A549 (cell line): ENCODE measurements at regions not wholly inside any gene's neighbourhood (a gene's known extent, or its start where the extent isn't known, plus 50 kb on each side); places are given as distances from the start of the nearest gene placed in this dataset.

Experiments
- BCL3 ChIP-seq: fragments of >200 bp; sonication (Bioruptor Twin); formaldehyde crosslinking; IDR thresholded peaks from 3 replicates; pipeline ENCODE4 v1.6.1; 2016
- CEBPB ChIP-seq, 2 experiments: fragments of >200 bp in 1 of 2; sonication (Bioruptor Twin) in 1 of 2; formaldehyde crosslinking in 1 of 2; IDR thresholded peaks; 2 replicates each; pipeline ENCODE4 v1.6.1; 2012 to 2016
- CHD2 ChIP-seq: fragments of 150-350 bp; IDR thresholded peaks from 2 replicates; pipeline ENCODE4 v1.6.1; 2014; ENCODE audit warnings: low read length; ENCODE audit not compliant: partially characterized antibody
- CHD4 ChIP-seq: fragments of 200-600 bp; sonication (generic); IDR thresholded peaks from 2 replicates; pipeline ENCODE4 v1.6.1; 2016; ENCODE audit warnings: antibody characterized with exemption, mild to moderate bottlenecking, borderline replicate concordance
- CTCF ChIP-seq: fragments of >200 bp; sonication (Bioruptor Twin); formaldehyde crosslinking; IDR thresholded peaks from 3 replicates; pipeline ENCODE4 v1.5.1; 2016
- E2F6 ChIP-seq: IDR thresholded peaks from 2 replicates; pipeline ENCODE4 v1.6.1; 2012; ENCODE audit warnings: low read depth, borderline replicate concordance
- HDAC2 ChIP-seq: fragments of 200-600 bp; sonication (generic); IDR thresholded peaks from 2 replicates; pipeline ENCODE4 v1.6.1; 2016
- HOXA7 ChIP-seq: fragments of 250-450 bp; sonication (Bioruptor Pico); IDR thresholded peaks from 2 replicates; pipeline ENCODE4 v1.5.0; 2020; ENCODE audit warnings: mild to moderate bottlenecking, moderate library complexity
- JUN ChIP-seq, 2 experiments: fragments of >200 bp; sonication (Bioruptor Twin); formaldehyde crosslinking; IDR thresholded peaks; 2 replicates in 1 of 2; 3 replicates in 1 of 2; pipeline ENCODE4 v1.6.1; 2016 to 2017
- MAX ChIP-seq: IDR thresholded peaks from 2 replicates; pipeline ENCODE4 v1.6.1; 2012
- MAZ ChIP-seq: fragments of 150-350 bp; IDR thresholded peaks from 2 replicates; pipeline ENCODE4 v1.6.1; 2014; ENCODE audit warnings: antibody characterized with exemption, low read depth, low read length, borderline replicate concordance
- PBX3 ChIP-seq: IDR thresholded peaks from 2 replicates; pipeline ENCODE4 v1.6.1; 2012
- POLR2AphosphoS2 ChIP-seq: conservative IDR thresholded peaks from 2 replicates; pipeline ENCODE4 v1.6.1; 2012; ENCODE audit warnings: low read length, improper control_type of control experiment, inconsistent platforms
- USF2 ChIP-seq: fragments of 450-650 bp; IDR thresholded peaks from 2 replicates; pipeline ENCODE4 v1.6.1; 2014; ENCODE audit warnings: antibody characterized with exemption

- TF ChIP-seq JUN (IDR thresholded peaks at IDR 0.05): no peak
- TF ChIP-seq HDAC2: no peak
- TF ChIP-seq CTCF: no peak
- TF ChIP-seq E2F6: no peak
- no peak for TF ChIP-seq CHD4
- no peak for TF ChIP-seq BCL3
- TF ChIP-seq PBX3: no peak
- TF ChIP-seq CHD2: no peak
- no peak for TF ChIP-seq POLR2AphosphoS2
- no peak for TF ChIP-seq HOXA7 (CRISPR knock-in tag)
- TF ChIP-seq MAX: no peak
- no peak for TF ChIP-seq CEBPB (IDR thresholded peaks at IDR 0.05)
- no peak for TF ChIP-seq USF2
- no peak for TF ChIP-seq MAZ
Measured at GRCh38 chr1:38561110-38561509, 298.5 kb downstream of the RRAGC start.
